GM21529 (cell line): ENCODE measurements at regions not wholly inside any gene's neighbourhood (a gene's known extent, or its start where the extent isn't known, plus 50 kb on each side); places are given as distances from the start of the nearest gene placed in this dataset.
"Not testable (repeated sequence)": the region's sequence is repeated elsewhere in the genome, so short reads cannot be mapped to it uniquely, and the experiment has no call there.

Experiments
- ATAC-seq: cut with Tn5 transposase; IDR thresholded peaks from one replicate; pipeline ENCODE4 v1.9.1; 2021; ENCODE audit not compliant: unreplicated experiment

DNA sequence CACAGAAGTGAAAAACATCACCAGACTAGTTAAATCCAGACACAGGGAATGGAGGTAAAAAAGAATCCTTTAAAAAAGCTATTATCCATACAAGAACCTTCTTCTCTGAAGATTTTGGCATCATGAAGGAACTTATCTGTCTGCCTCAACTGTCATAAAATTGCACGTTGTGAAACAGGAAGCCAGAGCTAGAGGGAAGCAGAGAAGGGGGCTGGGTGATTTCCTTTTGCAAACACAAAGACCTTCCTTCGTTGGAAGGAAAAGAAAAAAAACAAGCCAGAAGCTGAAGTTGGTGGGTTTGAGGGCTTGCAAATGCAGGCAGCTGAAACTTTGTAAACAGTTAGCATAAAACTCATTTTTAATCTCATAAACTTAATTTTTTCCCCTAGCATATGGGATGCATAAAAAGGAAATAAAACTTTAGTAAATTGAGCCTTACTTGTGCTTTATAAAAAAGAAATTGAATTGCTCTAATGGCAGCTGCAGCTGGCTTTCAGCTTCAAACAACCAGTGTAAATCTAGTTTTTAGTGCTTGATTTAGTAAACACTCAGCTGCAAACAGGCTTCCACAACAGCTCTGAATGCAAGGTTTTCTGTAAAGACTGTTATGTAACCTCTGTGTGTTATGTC is 101.6 kb downstream of the OTUD1 start:
- no peak for ATAC-seq

DNA sequence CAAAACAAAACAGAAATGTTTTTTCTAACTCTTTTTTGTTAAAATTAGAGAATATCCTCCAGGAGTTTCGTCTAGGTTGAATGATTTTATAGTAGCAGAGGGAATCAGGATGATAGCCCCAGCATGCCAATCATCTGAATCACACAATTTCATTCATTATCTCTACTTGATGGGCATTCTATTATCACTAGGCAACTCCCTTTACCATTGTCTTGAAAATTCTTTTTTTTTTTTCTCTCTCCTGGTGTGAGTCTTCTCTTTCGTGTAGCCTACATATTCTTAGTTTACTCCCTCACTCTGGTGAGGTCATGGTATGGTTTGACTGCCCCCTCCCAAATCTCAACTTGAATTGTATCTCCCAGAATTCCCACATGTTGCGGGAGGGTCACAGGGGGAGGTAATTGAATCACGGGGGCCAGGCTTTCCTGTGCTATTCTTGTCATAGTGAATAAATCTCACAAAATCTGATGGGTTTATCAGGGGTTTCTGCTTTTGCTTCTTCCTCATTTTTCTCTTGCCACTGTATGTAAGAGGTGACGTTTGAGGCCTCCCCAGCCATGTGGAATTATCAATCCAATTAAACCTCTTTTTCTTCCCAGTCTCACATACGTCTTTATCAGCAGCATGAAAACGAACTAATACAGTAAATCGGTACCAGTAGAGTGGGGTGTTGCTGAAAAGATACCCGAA is 105.0 kb downstream of the OTUD1 start:
- no peak for ATAC-seq

DNA sequence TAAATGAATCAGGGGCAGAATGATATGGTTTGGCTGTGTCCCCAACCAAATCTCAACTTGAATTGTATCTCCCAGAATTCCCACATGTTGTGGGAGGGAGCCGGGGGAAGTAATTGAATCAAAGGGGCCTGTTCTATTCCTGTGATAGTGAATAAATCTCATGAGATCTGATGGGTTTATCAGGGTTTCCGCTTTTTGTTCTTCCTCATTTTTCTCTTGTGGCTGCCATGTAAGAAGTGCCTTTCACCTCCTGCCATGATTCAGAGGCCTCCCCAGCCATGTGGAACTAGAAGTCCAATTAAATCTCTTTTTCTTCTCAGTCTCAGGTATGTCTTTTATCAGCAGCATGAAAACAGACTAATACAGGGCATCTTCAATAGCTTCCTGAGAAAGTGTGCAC is 107.0 kb downstream of the OTUD1 start:
- ATAC-seq, result not testable (repeated sequence)

DNA sequence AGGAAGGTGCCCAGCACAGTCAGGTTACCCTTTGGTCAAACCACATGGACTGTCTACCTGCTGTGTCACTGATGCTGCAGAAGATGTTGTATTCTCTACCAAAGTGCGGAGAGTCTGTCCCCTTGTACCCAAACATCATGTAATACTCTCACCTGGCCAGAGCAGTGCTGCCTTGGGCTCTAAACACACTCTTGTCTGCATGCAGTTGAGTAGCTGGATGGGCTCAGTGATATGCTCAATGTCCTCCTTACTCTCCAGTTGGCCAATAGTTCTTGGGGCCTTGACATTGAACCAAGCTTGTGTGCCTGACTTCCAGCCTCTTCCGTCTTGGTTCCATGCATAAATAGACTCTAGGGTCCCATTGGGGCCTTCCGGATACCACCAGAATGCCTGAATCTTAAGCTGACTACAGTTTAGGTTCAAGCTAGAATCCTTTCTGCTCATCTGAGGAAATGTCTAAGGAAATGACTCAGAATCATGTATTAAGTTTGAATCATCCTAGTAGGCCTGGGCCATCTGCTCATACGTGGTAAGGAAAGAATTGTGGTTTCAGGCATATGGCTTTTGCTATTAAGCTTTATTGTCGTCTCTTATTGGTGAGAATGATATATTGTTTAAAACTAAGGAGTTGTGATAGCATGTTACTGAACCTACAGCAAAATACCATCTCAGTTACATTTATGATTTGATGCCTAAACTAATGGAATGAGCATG is 118.0 kb downstream of the OTUD1 start:
- ATAC-seq, result no peak

DNA sequence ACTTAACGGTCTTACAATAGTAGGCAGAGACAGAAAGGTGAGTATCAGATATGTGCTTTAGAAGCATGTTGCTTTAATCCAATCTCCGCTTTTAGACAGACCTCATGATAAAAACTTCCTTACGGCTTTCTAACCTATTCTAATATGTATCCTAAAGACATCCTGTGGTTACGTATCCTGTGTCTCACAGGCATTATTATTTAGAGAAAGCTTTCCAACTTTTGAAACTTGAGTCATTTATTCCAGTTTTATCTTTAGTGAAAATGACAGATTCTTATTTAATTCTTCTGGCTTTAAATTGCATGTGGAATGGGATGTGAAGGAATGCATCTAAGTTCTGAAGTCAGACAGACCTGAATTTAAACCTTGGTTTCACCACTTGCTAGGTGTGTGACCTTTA is 118.9 kb downstream of the OTUD1 start:
- no peak for ATAC-seq

DNA sequence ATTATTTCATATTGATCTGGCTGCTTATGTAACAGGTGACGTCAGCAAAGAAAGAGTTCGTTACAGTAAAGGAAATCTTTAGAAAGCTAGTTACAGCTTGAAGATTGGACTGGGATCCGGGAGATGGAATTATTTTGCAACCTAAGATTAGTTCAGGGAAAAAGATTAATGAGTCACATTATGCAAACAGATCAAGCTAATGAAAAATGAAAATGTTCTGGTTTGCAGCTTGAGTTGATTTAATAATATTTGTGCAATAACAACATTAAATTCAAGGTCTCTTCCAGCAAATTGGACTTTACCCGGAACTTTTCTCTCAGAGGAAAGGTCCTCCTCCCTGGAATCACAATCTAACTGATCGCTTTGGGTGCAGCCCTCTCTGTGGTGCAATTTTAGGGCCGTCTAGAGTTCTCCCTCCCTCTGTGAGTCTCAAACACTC is 119.5 kb downstream of the OTUD1 start:
- ATAC-seq, result no peak

DNA sequence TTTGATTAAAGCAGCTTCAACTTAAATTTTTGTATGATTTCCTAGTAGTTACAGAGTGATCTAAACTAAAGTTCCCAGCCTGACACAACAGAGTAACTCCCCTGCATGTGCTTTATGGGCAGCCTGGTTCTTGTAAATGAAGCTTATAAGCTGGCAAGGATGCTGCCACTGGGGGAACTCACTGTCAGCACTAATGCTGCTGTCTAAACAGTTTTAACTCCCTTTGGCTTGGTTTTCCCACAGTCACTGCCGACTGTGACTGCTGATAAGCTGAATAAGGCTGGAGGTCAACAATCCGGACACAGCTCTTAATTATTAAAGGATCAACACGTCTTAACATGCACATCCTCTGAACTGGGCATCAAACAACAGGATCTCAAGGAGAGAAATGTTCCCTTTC is 130.1 kb downstream of the OTUD1 start:
- ATAC-seq, result no peak

DNA sequence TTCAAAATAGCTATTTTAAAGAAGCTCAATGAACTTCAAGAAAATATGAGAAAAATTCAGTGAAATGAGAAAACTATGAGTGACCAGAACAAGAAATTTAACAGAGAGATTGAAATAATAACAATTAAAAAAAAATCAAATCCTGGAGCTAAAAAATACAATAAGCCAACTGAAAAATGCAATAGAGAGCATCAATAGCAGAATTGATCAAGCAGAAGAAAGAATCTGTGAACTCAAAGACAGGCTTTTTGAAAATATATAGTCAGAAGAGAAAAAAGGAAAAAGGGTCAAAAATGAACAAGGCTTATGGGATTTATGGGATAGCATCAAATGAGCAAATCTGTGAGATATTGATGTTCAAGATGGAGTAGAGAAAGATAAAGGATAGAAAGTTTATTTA is 133.0 kb downstream of the OTUD1 start:
- ATAC-seq, result no peak

DNA sequence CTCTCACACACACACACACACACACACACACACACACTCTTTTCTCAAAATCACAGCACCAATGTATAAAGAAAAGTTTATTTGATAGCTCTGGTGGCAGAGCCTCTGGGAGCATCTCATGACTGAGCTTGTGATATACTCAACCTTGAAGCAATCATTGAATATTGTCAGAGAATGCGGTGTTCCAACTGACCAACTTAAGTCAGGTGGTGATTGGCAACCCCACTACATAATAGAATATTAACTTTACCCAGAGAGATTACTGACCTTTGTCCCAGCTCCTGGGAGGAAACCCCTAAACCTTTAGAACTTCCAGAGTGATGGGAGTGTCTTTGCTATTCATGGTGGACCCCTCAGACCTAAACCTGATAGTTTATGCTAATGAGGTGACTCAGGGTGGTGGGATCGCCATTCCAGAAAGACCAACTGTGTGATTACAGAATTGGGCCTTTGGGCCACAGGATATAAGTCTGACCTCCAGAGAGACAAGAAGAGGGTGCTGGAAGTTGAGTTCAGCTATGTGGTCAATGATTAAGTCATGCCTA is 143.1 kb downstream of the OTUD1 start:
- ATAC-seq, result no peak

DNA sequence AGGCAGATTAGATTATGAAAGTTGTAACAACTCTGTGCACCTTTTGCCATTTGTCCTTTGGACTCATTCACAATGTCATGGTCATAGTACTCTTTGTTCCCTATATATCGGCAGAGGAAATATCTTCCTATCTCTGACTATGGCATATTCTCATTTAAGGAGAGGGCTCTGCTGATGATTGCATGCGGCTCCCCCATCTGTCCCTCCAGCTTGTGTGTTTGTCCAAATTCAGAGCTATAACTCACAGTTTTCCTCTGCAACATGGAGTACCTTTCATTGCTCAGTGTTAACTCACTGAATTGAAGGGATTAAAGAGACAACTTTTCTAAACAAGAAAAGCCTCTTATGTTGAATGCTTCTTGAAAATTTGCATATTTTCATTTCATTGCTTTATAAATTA is 145.5 kb downstream of the OTUD1 start:
- ATAC-seq, result no peak

DNA sequence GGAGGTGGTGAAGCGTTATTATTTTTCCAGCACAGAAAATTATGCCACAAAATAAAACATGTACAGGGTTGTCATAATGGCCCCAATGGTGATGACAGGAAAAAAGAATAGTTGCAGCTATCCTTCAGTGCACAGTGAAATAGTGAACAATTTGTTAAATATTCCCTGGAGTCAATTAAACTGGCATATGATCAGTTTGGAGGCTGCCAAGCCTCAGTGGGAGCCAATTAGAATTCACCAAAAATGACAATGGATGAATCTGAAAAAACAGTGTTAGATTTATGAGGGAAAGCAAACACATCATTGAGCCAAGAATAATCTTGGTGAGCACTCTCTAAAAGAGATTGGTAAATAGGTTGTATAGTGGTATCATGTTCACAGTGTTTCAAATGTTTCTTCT is 146.3 kb downstream of the OTUD1 start:
- no peak for ATAC-seq

DNA sequence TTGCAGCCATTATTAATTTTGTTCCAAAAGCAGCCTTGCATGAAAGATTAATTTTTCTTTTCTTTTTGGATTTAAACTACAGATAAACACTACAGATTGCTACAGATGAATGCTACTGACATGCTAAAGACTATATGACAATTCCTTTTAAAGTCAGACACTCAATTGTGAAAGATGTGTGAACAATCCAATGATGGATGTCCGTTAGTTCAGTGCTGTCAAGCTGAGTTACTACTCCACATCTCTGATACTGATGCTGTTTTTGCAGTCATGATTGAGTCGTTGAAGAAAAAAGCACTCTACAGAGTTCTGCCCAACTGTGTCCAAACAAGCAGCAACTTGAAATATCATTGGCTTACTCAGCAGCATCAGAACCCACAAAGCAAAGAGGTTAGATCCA is 146.8 kb downstream of the OTUD1 start:
- no peak for ATAC-seq

DNA sequence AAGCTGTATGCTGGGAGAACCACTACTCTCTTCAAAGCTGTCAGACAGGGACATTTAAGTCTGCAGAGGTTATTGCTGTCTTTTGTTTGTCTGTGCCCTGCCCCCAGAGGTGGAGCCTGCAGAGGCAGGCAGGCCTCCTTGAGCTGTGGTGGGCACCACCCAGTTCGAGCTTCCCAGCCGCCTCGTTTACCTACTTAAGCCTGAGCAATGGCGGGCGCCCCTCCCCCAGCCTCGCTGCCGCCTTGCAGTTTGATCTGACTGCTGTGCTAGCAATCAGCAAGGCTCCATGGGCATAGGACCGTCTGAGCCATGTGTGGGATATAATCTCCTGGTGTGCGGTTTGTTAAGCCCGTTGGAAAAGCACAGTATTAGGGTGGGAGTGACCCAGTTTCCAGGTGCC is 156.4 kb downstream of the OTUD1 start:
- not testable (repeated sequence) for ATAC-seq

DNA sequence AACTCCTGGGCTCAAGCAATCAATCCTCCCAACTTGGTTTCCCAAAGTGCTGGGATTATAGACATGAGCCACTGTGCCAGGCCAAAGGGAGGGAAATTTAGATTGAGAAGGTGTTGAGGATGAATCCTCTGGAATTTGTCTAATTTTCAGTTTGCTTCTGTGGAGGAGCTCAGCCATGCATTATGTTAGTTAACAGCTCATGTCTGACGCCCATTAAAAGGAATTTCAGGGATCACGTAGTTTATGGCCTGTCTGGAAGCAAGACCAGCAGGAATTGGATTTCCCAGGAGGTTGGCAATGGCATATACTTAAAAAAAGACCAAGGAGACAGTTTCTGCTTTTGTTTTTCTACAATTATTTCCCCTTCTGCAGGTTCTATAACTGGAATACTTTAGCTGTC is 165.7 kb downstream of the OTUD1 start:
- no peak for ATAC-seq

DNA sequence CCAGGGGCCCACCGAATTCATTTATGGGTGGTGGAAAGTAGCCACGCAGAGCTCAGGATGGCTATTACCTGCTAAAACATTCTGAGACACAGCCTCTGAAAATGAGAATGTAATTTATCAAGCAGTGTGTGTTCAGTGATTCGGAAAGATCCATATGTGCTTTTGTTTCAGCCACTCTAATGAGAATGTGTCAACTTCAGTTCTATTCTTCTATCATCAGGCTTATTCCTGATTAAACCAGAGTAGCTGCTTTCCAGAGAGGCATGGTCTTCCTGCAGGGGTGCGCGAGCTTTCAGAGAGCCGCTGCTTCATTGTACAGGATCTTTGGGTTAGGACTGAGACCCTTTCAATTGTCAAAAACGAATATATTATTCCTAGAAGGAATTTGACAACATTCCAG is 167.6 kb downstream of the OTUD1 start:
- no peak for ATAC-seq

DNA sequence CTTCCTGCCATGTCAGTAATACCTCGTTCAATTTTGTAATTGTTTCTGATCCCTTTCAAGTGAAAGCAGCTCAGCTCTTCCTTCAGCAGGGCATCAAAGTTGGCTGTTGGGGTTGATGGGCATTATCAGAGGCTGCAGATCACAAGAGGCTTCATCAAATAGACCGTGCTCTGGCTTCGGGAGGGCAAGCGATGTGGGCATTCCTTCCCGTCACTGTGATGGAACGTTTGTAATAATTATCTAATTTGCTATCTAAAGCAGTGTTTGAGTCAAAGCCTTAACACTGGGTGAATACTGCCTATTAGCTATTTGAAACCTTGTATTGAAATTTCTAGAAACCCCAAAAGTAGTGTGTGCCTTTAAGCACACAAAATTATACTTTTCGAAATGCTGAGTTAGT is 170.1 kb downstream of the OTUD1 start:
- no peak for ATAC-seq

DNA sequence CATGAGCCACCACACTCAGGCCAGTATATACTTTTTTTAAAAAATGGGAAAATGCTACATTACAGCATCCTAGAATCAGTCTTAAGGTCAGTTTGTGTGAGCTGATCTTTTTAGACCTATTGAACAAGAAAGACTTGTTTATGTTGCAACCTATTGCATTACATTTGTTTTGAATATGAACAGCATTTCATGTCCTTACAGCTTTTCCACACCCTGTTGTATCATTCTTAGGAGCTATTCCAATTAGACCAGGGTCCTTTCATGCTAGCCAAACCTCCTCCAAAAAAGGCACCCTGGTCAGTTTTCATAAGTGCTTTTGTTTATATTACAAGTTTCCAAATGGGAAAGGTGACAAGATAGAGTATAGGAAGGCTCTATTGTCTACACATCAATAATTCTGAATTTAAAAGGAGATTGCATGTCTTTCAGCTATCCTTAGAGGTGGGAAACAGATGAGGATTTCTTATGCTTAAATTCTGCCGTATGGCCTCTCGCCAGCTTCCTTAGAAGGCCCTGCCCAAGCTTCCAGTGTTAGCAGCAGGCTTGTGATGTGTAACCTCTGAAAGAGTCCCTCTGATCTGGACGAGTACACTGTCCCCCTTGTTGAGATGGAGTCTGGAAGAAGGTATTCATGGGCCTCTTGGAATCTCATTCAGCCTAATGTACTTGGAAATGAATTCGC is 171.9 kb downstream of the OTUD1 start:
- ATAC-seq, result no peak

DNA sequence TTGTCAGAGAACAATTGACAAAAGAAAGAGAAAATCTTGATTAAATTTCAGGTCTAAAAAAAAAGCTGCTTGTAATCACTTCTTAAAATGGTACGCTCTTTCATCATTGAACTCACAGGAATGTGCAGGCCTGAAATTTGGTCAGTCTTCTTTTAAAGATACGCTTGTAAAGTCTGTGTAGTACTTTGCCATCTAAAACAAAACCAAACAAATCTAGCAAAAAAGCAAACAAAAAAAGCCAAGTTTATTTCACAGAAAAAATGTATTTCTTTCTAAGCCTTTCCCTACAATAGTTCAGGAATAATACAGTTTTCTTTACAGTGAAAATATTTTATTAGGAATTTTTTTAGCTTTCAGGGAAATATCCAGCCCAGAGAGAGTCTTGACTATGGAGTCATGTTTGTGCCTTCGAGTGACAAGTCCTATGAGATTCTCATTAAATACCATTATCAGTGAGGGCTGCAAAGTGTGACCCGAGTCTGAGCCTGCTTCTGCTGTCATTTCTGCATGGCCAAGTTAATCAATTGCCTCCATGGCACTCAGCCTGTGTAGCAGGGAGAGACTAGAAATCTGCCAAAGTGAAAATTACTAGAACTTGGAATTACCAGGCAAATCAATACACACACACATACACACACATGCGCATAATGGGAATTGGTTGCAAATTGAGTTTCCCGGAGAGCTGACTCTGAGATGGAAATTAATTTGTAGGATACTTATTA is 172.6 kb downstream of the OTUD1 start:
- ATAC-seq, result no peak

DNA sequence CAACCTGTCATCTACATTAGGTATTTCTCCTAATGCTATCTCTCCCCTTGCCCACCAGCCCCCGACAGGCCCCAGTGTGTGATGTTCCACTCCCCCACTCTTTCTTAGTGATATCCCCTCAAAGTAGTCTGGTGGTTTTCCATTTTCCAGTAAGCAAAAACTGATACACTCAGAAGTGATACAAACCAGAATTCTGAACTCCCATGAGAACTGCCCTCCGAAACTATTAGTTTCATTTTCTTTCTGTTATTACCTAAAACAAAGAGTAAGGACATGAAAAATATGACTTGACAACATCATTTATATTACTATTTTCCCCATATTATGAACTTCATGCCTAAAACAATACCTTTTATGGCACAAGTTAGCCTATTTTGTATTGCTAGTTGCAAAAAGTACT is 175.0 kb downstream of the OTUD1 start:
- ATAC-seq, result peak; percentile 69

DNA sequence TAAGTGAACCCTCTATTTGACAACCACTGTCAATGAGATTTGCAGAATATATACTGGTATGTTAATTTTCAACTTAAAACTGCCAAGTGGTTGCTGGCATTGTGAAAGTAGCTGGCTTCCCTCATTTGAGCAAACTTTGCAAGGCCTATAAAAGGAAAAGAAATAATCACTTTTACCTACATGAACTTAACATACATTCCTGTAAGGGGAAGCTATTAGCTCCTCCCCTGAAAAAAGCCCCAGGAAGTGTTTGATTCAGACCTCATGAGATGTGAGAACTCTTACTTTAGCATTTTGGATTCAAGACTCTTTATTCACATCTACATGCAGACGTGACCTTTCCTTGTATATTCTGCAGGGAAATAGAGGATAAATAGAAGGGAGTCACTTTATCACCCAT is 175.6 kb downstream of the OTUD1 start:
- ATAC-seq, result peak; percentile 54

DNA sequence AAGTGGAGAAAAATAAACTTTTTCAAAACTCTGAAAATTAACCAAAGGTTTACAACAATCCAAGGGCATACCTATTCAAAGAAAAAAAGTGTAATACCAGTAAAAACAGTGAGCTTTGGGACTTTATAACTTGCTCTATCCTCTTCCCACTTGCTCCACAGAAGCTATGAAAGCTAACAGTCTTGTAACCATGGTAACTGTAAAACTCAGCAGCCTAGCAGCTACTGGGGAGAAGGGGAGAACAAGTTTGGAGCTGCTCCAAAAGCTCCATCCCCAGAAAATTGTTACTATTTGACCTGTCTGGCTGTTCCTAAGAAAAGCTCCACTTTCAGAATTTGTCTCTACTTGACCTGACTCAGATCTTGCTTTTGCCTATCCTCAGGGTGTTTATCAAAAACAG is 191.5 kb downstream of the OTUD1 start:
- ATAC-seq, result no peak
